K562 (cell line): ENCODE measurements at regions not wholly inside any gene's neighbourhood (a gene's known extent, or its start where the extent isn't known, plus 50 kb on each side); places are given as distances from the start of the nearest gene placed in this dataset.

Experiments used
- ATAC-seq: fragments of 200-7000 bp; cut with Tn5 transposase; 3 replicates; pipeline ENCODE4 v1.9.1; 2020; ENCODE audit warnings: moderate library complexity
- BruUV-seq: library from RNA; stranded (reverse); fragments of 400-500 nt; replicated peaks from 2 replicates; lab custom pipeline; 2021; lab: Mats Ljungman, UMichigan
- CTCF ChIA-PET: fragments of 300-600 bp; formaldehyde crosslinking; extraction: SDS; loops from one replicate; lab custom pipeline; 2021; ENCODE audit warnings: low intra/inter-chr PET ratio; lab: Yijun Ruan, JAX
- POLR2A ChIA-PET: fragments of 300-600, 350-650 bp; sonication (Branson Sonifier 250); formaldehyde crosslinking; extraction: SDS; loops from one replicate; lab custom pipeline; 2021; ENCODE audit warnings: antibody characterized with exemption, inconsistent platforms; lab: Yijun Ruan, JAX
- DNase-seq, 4 experiments: peaks; one replicate each; pipeline versions ENCODE4 v3.0.0 to v3.0.0-alpha.2; 2011 to 2018; ENCODE audit warnings: low spot score in 3 of 4, mixed read lengths in 3 of 4; ENCODE audit errors: extremely low read depth in 1 of 4
- FAIRE-seq: peaks from 2 replicates; lab custom pipeline; 2011; peaks lifted over from hg19 to GRCh38; lab: Jason Lieb, UNC
- H2AFZ ChIP-seq: 2 replicates; pipeline ENCODE4 v1.6.0; 2011; ENCODE audit warnings: low read depth, low read length, control low read depth, inconsistent platforms
- H3K27ac ChIP-seq: fragments of 200-600 bp; 3 replicates; pipeline ENCODE4 v1.8.0; 2011; ENCODE audit warnings: low read depth, mild to moderate bottlenecking, control low read depth, inconsistent platforms, low read length, moderate library complexity, mixed read lengths; ENCODE audit errors: extremely low read depth
- H3K27me3 ChIP-seq, 2 experiments: fragments of 300-600 bp in 1 of 2; 2 replicates in 1 of 2; 3 replicates in 1 of 2; pipeline versions ENCODE4 v1.6.0 to v1.8.0; 2011; ENCODE audit warnings: inconsistent platforms in 2 of 2, low read length in 2 of 2, mild to moderate bottlenecking in 1 of 2, mixed read lengths in 1 of 2, moderate library complexity in 1 of 2; ENCODE audit not compliant: control insufficient read depth in 2 of 2, insufficient read depth in 2 of 2
- H3K36me3 ChIP-seq: fragments of 300-600 bp; 3 replicates; pipeline ENCODE4 v1.8.0; 2011; ENCODE audit warnings: mild to moderate bottlenecking, low read length, inconsistent platforms; ENCODE audit not compliant: control insufficient read depth, insufficient read depth
- H3K4me1 ChIP-seq, 2 experiments: fragments of 200-600 bp in 1 of 2; replicated peaks in 1 of 2; 2 replicates in 1 of 2; 3 replicates in 1 of 2; pipeline versions ENCODE4 v1.5.1 to v1.8.0; 2011; ENCODE audit warnings: inconsistent platforms in 2 of 2, low read length in 2 of 2, mild to moderate bottlenecking in 1 of 2, mixed read lengths in 1 of 2, moderate library complexity in 1 of 2; ENCODE audit not compliant: control insufficient read depth in 2 of 2, insufficient read depth in 2 of 2
- H3K4me2 ChIP-seq: 2 replicates; pipeline ENCODE4 v1.6.1; 2011; ENCODE audit warnings: low read length, control low read depth, inconsistent platforms, mixed read lengths; ENCODE audit not compliant: insufficient read depth
- H3K4me3 ChIP-seq: fragments of 200-600 bp; sonication (generic), shearing (Covaris generic); 2 replicates; pipeline ENCODE4 v1.5.1; 2016; ENCODE audit warnings: control low read depth, inconsistent platforms
- H3K79me2 ChIP-seq: fragments of 200-600 bp; 3 replicates; pipeline ENCODE4 v1.8.0; 2011; ENCODE audit warnings: low read length, inconsistent platforms; ENCODE audit not compliant: control insufficient read depth, insufficient read depth
- H3K9ac ChIP-seq, 2 experiments: 2 replicates each; pipeline versions ENCODE4 v1.6.0 to v1.6.1; 2011; ENCODE audit warnings: low read depth in 2 of 2, low read length in 2 of 2, control low read depth in 1 of 2, inconsistent platforms in 1 of 2, mild to moderate bottlenecking in 1 of 2, mixed read lengths in 1 of 2; ENCODE audit not compliant: insufficient read depth in 1 of 2
- H3K9me1 ChIP-seq: one replicate; pipeline ENCODE4 v1.6.0; 2011; ENCODE audit warnings: inconsistent platforms, mild to moderate bottlenecking, low read length, moderate library complexity; ENCODE audit not compliant: control insufficient read depth, insufficient read depth
- H3K9me3 ChIP-seq: replicated peaks from 2 replicates; pipeline ENCODE4 v1.5.1; 2011; ENCODE audit warnings: low read depth, low read length, inconsistent platforms; ENCODE audit not compliant: control insufficient read depth, insufficient read depth
- H4K20me1 ChIP-seq: replicated peaks from 2 replicates; pipeline ENCODE4 v1.6.1; 2011; ENCODE audit warnings: low read length, inconsistent platforms, mixed read lengths; ENCODE audit not compliant: control insufficient read depth, insufficient read depth
- ARID2 ChIP-seq: fragments of 450-650 bp; IDR thresholded peaks from 2 replicates; pipeline ENCODE4 v1.6.1; 2017; ENCODE audit warnings: antibody characterized with exemption, mild to moderate bottlenecking
- BRD4 ChIP-seq: fragments of 200-600 bp; sonication (generic); IDR thresholded peaks from 2 replicates; pipeline ENCODE4 v1.6.1; 2017; ENCODE audit warnings: inconsistent platforms
- CHD4 ChIP-seq: fragments of 200-600 bp; sonication (generic); IDR thresholded peaks from 3 replicates; pipeline ENCODE4 v1.6.1; 2012; ENCODE audit warnings: low read depth, mild to moderate bottlenecking, mixed read lengths, low read length, inconsistent platforms; ENCODE audit not compliant: insufficient read depth, insufficient replicate concordance, poor library complexity, severe bottlenecking
- CTCFL ChIP-seq: IDR thresholded peaks from 2 replicates; pipeline ENCODE4 v1.6.1; 2011; ENCODE audit warnings: borderline replicate concordance, low read depth, mild to moderate bottlenecking, moderate library complexity, low read length; ENCODE audit not compliant: insufficient read depth, poor library complexity, severe bottlenecking
- HLTF ChIP-seq: fragments of 450-650 bp; IDR thresholded peaks from 2 replicates; pipeline ENCODE4 v1.6.1; 2016
- KAT2B ChIP-seq: IDR thresholded peaks from one replicate; pipeline ENCODE4 v1.6.1; 2012; ENCODE audit warnings: low read depth, mild to moderate bottlenecking, control low read depth, inconsistent platforms, low read length, moderate library complexity
- PHB2 ChIP-seq: fragments of 450-650 bp; IDR thresholded peaks from 2 replicates; pipeline ENCODE4 v1.6.1; 2017; ENCODE audit warnings: low read depth
- POLR2B ChIP-seq: fragments of 450-650 bp; IDR thresholded peaks from 2 replicates; pipeline ENCODE4 v1.6.1; 2018; ENCODE audit warnings: low read depth; ENCODE audit not compliant: partially characterized antibody
- PRMT5 ChIP-seq: sonication (generic); formaldehyde crosslinking; IDR thresholded peaks from 2 replicates; pipeline ENCODE4 v1.5.0; 2020; ENCODE audit warnings: missing genetic modification reagents
- SMAD1 ChIP-seq: fragments of 150-350 bp; IDR thresholded peaks from 2 replicates; pipeline ENCODE4 v1.6.1; 2014; ENCODE audit warnings: low read length, low read depth; ENCODE audit not compliant: partially characterized antibody
- TBL1XR1 ChIP-seq, 2 experiments: IDR thresholded peaks; 2 replicates each; pipeline ENCODE4 v1.6.1; 2012; ENCODE audit warnings: improper control_type of control experiment in 2 of 2, low read length in 2 of 2, mild to moderate bottlenecking in 1 of 2
- ZFP1 ChIP-seq: fragments of 450-650 bp; formaldehyde crosslinking; IDR thresholded peaks from 2 replicates; pipeline ENCODE4 v1.4.0; 2020; ENCODE audit warnings: mild to moderate bottlenecking, mixed read lengths
- ZNF449 ChIP-seq: fragments of 250-450 bp; sonication (Bioruptor Pico); IDR thresholded peaks from 2 replicates; pipeline ENCODE4 v1.8.0; 2022; ENCODE audit warnings: moderate library complexity, mild to moderate bottlenecking, inconsistent platforms
- WGBS: fragments of 100-300 bp; shearing (Covaris generic); methylation state at CpG from one replicate; pipeline ENCODE4 v1.1.6; 2016; ENCODE audit warnings: low coverage, mixed read lengths; ENCODE audit not compliant: insufficient coverage; ENCODE audit errors: missing lambda C conversion rate; 5-methylcytosine and 5-hydroxymethylcytosine counted together
- in situ Hi-C: fragments of 300-500 bp; cut with MboI; formaldehyde crosslinking; loops from 4 replicates; pipeline ENCODE4 v1.15.0; 2018; ENCODE audit warnings: inconsistent platforms, mixed read lengths
- intact Hi-C: fragments of 100-400 bp; cut with micrococcal nuclease; formaldehyde crosslinking; loops from 2 replicates; pipeline ENCODE4 v1.14.2; 2022

- POLR2A ChIA-PET, result no interaction called here
- Histone ChIP-seq H3K4me1 (no peaks in the 10 kb centered on the region; a peak in 1 of 5 replicates), H3K4me2 (no peak overlapping the region), H3K27ac (no peak overlapping the region), H3K36me3 (no peaks in the 10 kb centered on the region), H3K4me3 (no peak overlapping the region), H2AFZ (no peak overlapping the region), H3K79me2 (no peaks in the 10 kb centered on the region), H3K9me3 (no peaks in the 10 kb centered on the region), H3K27me3 (peaks cover 17 to 33% of the 10 kb centered on the region in 2 experiments; a peak in 4 of 5 replicates), H4K20me1 (no peaks in the 10 kb centered on the region), H3K9ac (no peak overlapping the region), H3K9me1 (no peaks in the 10 kb centered on the region)
- CTCF ChIA-PET, result no interaction called here
- FAIRE-seq (peak; percentile 49), ATAC-seq (no peak), DNase-seq (no peak)
- no TSS peak for BruUV-seq
- 0% methylated on average over 5 of the region's 5 CpGs for WGBS
- intact Hi-C loops, result no loop called here
- TF ChIP-seq PRMT5 (no peak), TBL1XR1 (IDR thresholded peaks at IDR 0.05; ENCODE audit: low read length in 2 of 2) (no peak), KAT2B (no peak), POLR2B (no peak), PHB2 (no peak), ZNF449 (no peak), BRD4 (no peak), CTCFL (no peak), SMAD1 (no peak), ARID2 (no peak), HLTF (no peak), CHD4 (no peak), ZFP1 (CRISPR knock-in tag) (no peak)
- in situ Hi-C loops, result no loop called here
Observed at GRCh38 chr9:38319496-38320173, 72.9 kb upstream of the ALDH1B1 start.
